Nephron (organoid): ENCODE measurements at regions not wholly inside any gene's neighbourhood (a gene's known extent, or its start where the extent isn't known, plus 50 kb on each side); places are given as distances from the start of the nearest gene placed in this dataset.

Experiments used
- H3K27ac Mint-ChIP-seq, 3 experiments: 2 replicates each; pipeline ENCODE4 v1.8.0; 2020; ENCODE audit warnings: mixed read lengths in 3 of 3, mild to moderate bottlenecking in 2 of 3, moderate library complexity in 1 of 3
- H3K27me3 Mint-ChIP-seq: 2 replicates; pipeline ENCODE4 v1.8.0; 2021; ENCODE audit warnings: low read depth, mild to moderate bottlenecking, moderate library complexity, mixed read lengths
- H3K36me3 Mint-ChIP-seq: 2 replicates; pipeline ENCODE4 v1.8.0; 2020; ENCODE audit warnings: low read depth, mixed read lengths
- H3K4me1 Mint-ChIP-seq: 2 replicates; pipeline ENCODE4 v1.8.0; 2020; ENCODE audit warnings: mixed read lengths
- H3K4me3 Mint-ChIP-seq, 3 experiments: 2 replicates each; pipeline ENCODE4 v1.8.0; 2020; ENCODE audit warnings: mild to moderate bottlenecking in 3 of 3, mixed read lengths in 3 of 3, moderate library complexity in 2 of 3
- H3K9me3 Mint-ChIP-seq: 2 replicates; pipeline ENCODE4 v1.8.0; 2020; ENCODE audit warnings: mixed read lengths
- CTCF ChIP-seq, 3 experiments: fragments of 200-600 bp; sonication (generic); IDR thresholded peaks; one replicate each; pipeline ENCODE4 v1.5.0; 2021; ENCODE audit warnings: antibody characterized with exemption in 3 of 3; ENCODE audit not compliant: unreplicated experiment in 3 of 3

- TF ChIP-seq CTCF (IDR thresholded peaks at IDR 0.05; ENCODE audit: unreplicated experiment in 3 of 3) = no peak
- Mint-ChIP-seq H3K9me3 (peaks cover 3% of the 10 kb centered on the region), H3K4me3 (no peak overlapping the region), H3K27me3 (no peaks in the 10 kb centered on the region), H3K36me3 (no peaks in the 10 kb centered on the region), H3K27ac (peak overlapping the region; percentile 74 to 87 (median 84)), H3K4me1 (peaks cover 26% of the 10 kb centered on the region)
Measured at GRCh38 chr10:83617172-83617571, 522.1 kb upstream of the GHITM start.

- H3K27ac Mint-ChIP-seq = peak overlapping the region; percentile 74 to 87 (median 84)
- peaks cover 25% of the 10 kb centered on the region for H3K4me1 Mint-ChIP-seq
- no peaks in the 10 kb centered on the region for H3K36me3 Mint-ChIP-seq
- H3K27me3 Mint-ChIP-seq = no peaks in the 10 kb centered on the region
- peaks cover 3% of the 10 kb centered on the region for H3K9me3 Mint-ChIP-seq
- H3K4me3 Mint-ChIP-seq = peak overlapping the region in 2 of 3 experiments; percentile 6 to 51
- no peak for TF ChIP-seq CTCF (IDR thresholded peaks at IDR 0.05; ENCODE audit: unreplicated experiment in 3 of 3)
Measured at GRCh38 chr10:83617692-83618545, 521.4 kb upstream of the GHITM start.

- H3K27ac Mint-ChIP-seq = no peak overlapping the region
- H3K4me3 Mint-ChIP-seq = no peak overlapping the region
- no peak for TF ChIP-seq CTCF (IDR thresholded peaks at IDR 0.05; ENCODE audit: unreplicated experiment in 3 of 3)
Measured at GRCh38 chr10:83625831-83626360, 513.4 kb upstream of the GHITM start.

DNA sequence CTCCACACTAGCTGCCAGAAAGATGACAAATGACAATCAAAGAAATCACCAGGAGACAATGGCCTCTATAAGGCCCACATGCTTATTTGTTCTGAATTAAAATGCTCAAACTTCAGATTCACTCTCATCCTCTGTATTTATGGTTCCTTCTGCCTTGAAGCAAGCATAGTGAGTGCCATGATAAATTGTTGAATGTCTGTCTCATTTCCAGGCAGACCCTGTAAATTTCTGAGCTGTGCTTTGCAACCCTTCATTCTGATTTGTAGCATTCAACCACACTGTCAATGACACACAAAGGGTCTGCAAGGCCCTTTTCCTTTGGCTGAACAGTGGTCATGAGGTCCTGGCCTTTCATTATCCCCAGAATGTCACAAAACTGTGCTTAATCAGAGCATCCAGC is 506.6 kb upstream of the GHITM start:
- Mint-ChIP-seq H3K4me1 (no peaks in the 10 kb centered on the region), H3K4me3 (no peak overlapping the region)
- TF ChIP-seq CTCF (IDR thresholded peaks at IDR 0.05; ENCODE audit: unreplicated experiment in 3 of 3) = no peak

More at GRCh38 chr10:83625831-83626360, 513.4 kb upstream of the GHITM start:
- H3K36me3 Mint-ChIP-seq = no peaks in the 10 kb centered on the region
- H3K27me3 Mint-ChIP-seq = no peaks in the 10 kb centered on the region
- H3K4me1 Mint-ChIP-seq = peaks cover 6% of the 10 kb centered on the region
- peaks cover 3% of the 10 kb centered on the region for H3K9me3 Mint-ChIP-seq

GRCh38 chr10:83633547-83633946 is 505.8 kb upstream of the GHITM start:
- Mint-ChIP-seq H3K9me3 (no peaks in the 10 kb centered on the region), H3K4me1 (no peaks in the 10 kb centered on the region), H3K36me3 (no peaks in the 10 kb centered on the region), H3K4me3 (no peak overlapping the region), H3K27me3 (no peaks in the 10 kb centered on the region), H3K27ac (no peak overlapping the region)
- no peak for TF ChIP-seq CTCF (IDR thresholded peaks at IDR 0.05; ENCODE audit: unreplicated experiment in 3 of 3)

More for the DNA sequence above, 506.6 kb upstream of the GHITM start:
- H3K27ac Mint-ChIP-seq = no peak overlapping the region
- no peaks in the 10 kb centered on the region for H3K9me3 Mint-ChIP-seq
- H3K36me3 Mint-ChIP-seq = no peaks in the 10 kb centered on the region
- H3K27me3 Mint-ChIP-seq = no peaks in the 10 kb centered on the region
